IMR-90 (cell line): ENCODE measurements at regions not wholly inside any gene's neighbourhood (a gene's known extent, or its start where the extent isn't known, plus 50 kb on each side); places are given as distances from the start of the nearest gene placed in this dataset.
"Not testable (repeated sequence)": the region's sequence is repeated elsewhere in the genome, so short reads cannot be mapped to it uniquely, and the experiment has no call there.

Source experiments
- ATAC-seq: fragments of 200-7000 bp; cut with Tn5 transposase; 2 replicates; pipeline ENCODE4 v1.9.1; 2020; ENCODE audit warnings: low read depth, mild to moderate bottlenecking, moderate library complexity
- BruUV-seq: library from RNA; stranded (reverse); fragments of 400-500 nt; replicated peaks from 2 replicates; lab custom pipeline; 2021; lab: Mats Ljungman, UMichigan
- CTCF ChIA-PET: fragments of 300-600 bp; formaldehyde crosslinking; extraction: SDS; loops from one replicate; lab custom pipeline; 2021; ENCODE audit warnings: antibody characterized with exemption; lab: Yijun Ruan, JAX
- POLR2A ChIA-PET: fragments of 300-600 bp; sonication (Branson Sonifier 250); formaldehyde crosslinking; loops from one replicate; lab custom pipeline; 2022; ENCODE audit warnings: antibody characterized with exemption; ENCODE audit not compliant: unreplicated experiment; lab: Charles Lee
- DNase-seq: peaks from one replicate; pipeline ENCODE4 v3.0.0; 2013
- H2AFZ ChIP-seq: replicated peaks from 2 replicates; pipeline ENCODE3; 2013; ENCODE audit warnings: low read length, mild to moderate bottlenecking; ENCODE audit not compliant: poor library complexity
- H2AK5ac ChIP-seq: 2 replicates; pipeline ENCODE4 v1.6.1; 2013; ENCODE audit warnings: low read depth, low read length, inconsistent platforms
- H2AK9ac ChIP-seq: replicated peaks from 2 replicates; pipeline ENCODE3; 2013; ENCODE audit warnings: mild to moderate bottlenecking, low read depth, low read length, moderate library complexity; ENCODE audit not compliant: poor library complexity
- H2BK120ac ChIP-seq: 2 replicates; pipeline ENCODE4 v1.6.1; 2013; ENCODE audit warnings: low read depth, low read length, inconsistent platforms
- H2BK15ac ChIP-seq: 3 replicates; pipeline ENCODE4 v1.6.1; 2013; ENCODE audit warnings: low read depth, low read length, inconsistent platforms
- H2BK20ac ChIP-seq: 2 replicates; pipeline ENCODE4 v1.6.1; 2013; ENCODE audit warnings: low read depth, mild to moderate bottlenecking, inconsistent platforms, low read length, moderate library complexity
- H2BK5ac ChIP-seq: 2 replicates; pipeline ENCODE4 v1.6.1; 2013; ENCODE audit warnings: mild to moderate bottlenecking, low read depth, low read length, inconsistent platforms; ENCODE audit not compliant: poor library complexity, severe bottlenecking
- H3K14ac ChIP-seq: replicated peaks from 2 replicates; pipeline ENCODE4 v1.6.1; 2013; ENCODE audit warnings: low read depth, low read length, inconsistent platforms
- H3K18ac ChIP-seq: 2 replicates; pipeline ENCODE4 v1.6.1; 2013; ENCODE audit warnings: low read depth, low read length, control low read depth
- H3K23ac ChIP-seq: 2 replicates; pipeline ENCODE4 v1.6.1; 2013; ENCODE audit warnings: low read depth, low read length, inconsistent platforms
- H3K27ac ChIP-seq: 2 replicates; pipeline ENCODE4 v1.5.1; 2013; ENCODE audit warnings: mild to moderate bottlenecking, control low read depth, low read length; ENCODE audit not compliant: insufficient read depth
- H3K27me3 ChIP-seq: 2 replicates; pipeline ENCODE4 v1.6.1; 2013; ENCODE audit warnings: low read length; ENCODE audit not compliant: control insufficient read depth, insufficient read depth
- H3K36me3 ChIP-seq: 2 replicates; pipeline ENCODE4 v1.6.1; 2013; ENCODE audit warnings: low read length, mixed read lengths; ENCODE audit not compliant: control insufficient read depth, insufficient read depth
- H3K4ac ChIP-seq: 2 replicates; pipeline ENCODE4 v1.6.1; 2013; ENCODE audit warnings: low read depth, low read length, inconsistent platforms
- H3K4me1 ChIP-seq: 2 replicates; pipeline ENCODE4 v1.6.1; 2013; ENCODE audit warnings: low read length, mixed read lengths; ENCODE audit not compliant: control insufficient read depth, insufficient read depth
- H3K4me2 ChIP-seq: 2 replicates; pipeline ENCODE4 v1.6.1; 2013; ENCODE audit warnings: low read depth, mild to moderate bottlenecking, control low read depth, low read length, moderate library complexity
- H3K4me3 ChIP-seq: 2 replicates; pipeline ENCODE4 v1.5.1; 2013; ENCODE audit warnings: low read depth, mild to moderate bottlenecking, control low read depth, low read length, moderate library complexity; ENCODE audit not compliant: insufficient read depth
- H3K56ac ChIP-seq: 2 replicates; pipeline ENCODE4 v1.6.1; 2013; ENCODE audit warnings: low read length, inconsistent platforms; ENCODE audit not compliant: insufficient read depth; ENCODE audit errors: extremely low read depth
- H3K79me1 ChIP-seq, 2 experiments: 2 replicates each; pipeline ENCODE4 v1.6.1; 2013; ENCODE audit warnings: low read length in 2 of 2, inconsistent platforms in 1 of 2, low read depth in 1 of 2
- H3K9ac ChIP-seq: 2 replicates; pipeline ENCODE4 v1.6.1; 2013; ENCODE audit warnings: low read depth, low read length, control low read depth
- H3K9me1 ChIP-seq: 2 replicates; pipeline ENCODE4 v1.6.1; 2013; ENCODE audit warnings: low read length, inconsistent platforms; ENCODE audit not compliant: insufficient read depth
- H3K9me3 ChIP-seq: 2 replicates; pipeline ENCODE4 v1.6.1; 2013; ENCODE audit warnings: low read length; ENCODE audit not compliant: control insufficient read depth, insufficient read depth
- H4K20me1 ChIP-seq: 2 replicates; pipeline ENCODE4 v1.6.1; 2013; ENCODE audit warnings: low read length, inconsistent platforms; ENCODE audit not compliant: insufficient read depth
- H4K5ac ChIP-seq: 2 replicates; pipeline ENCODE4 v1.6.1; 2013; ENCODE audit warnings: mild to moderate bottlenecking, low read depth, low read length, control low read depth
- H4K8ac ChIP-seq, 2 experiments: 2 replicates each; pipeline ENCODE4 v1.6.1; 2013; ENCODE audit warnings: low read depth in 2 of 2, low read length in 2 of 2, control low read depth in 1 of 2, inconsistent platforms in 1 of 2
- H4K91ac ChIP-seq: 2 replicates; pipeline ENCODE4 v1.6.1; 2013; ENCODE audit warnings: low read depth, low read length, inconsistent platforms; ENCODE audit not compliant: insufficient read depth
- FOS ChIP-seq: fragments of 150-350 bp; IDR thresholded peaks from 2 replicates; pipeline ENCODE4 v1.6.1; 2016; ENCODE audit warnings: low read depth, low read length
- MAFK ChIP-seq: IDR thresholded peaks from 2 replicates; pipeline ENCODE4 v1.6.1; 2012; ENCODE audit warnings: low read depth, low read length, improper control_type of control experiment
- MAZ ChIP-seq: IDR thresholded peaks from 2 replicates; pipeline ENCODE4 v1.6.1; 2012; ENCODE audit warnings: low read depth, mild to moderate bottlenecking, low read length, improper control_type of control experiment, moderate library complexity, borderline replicate concordance
- RAD21 ChIP-seq: IDR thresholded peaks from 2 replicates; pipeline ENCODE4 v1.6.1; 2012; ENCODE audit warnings: low read length, improper control_type of control experiment
- RCOR1 ChIP-seq: IDR thresholded peaks from 2 replicates; pipeline ENCODE4 v1.6.1; 2012; ENCODE audit warnings: mild to moderate bottlenecking, low read length, improper control_type of control experiment; ENCODE audit not compliant: insufficient replicate concordance
- WGBS, 2 experiments: methylation state at CpG; one replicate each; pipeline versions ENCODE4 v1.1.5 to v1.1.7; 2013; ENCODE audit warnings: missing lambda C conversion rate in 2 of 2; ENCODE audit not compliant: insufficient read length in 1 of 2; ENCODE audit errors: extremely low coverage in 2 of 2; 5-methylcytosine and 5-hydroxymethylcytosine counted together
- dilution Hi-C: fragments of 300-500 bp; cut with HindIII; formaldehyde crosslinking; loops from one replicate; pipeline ENCODE4 v1.14.3; 2018; ENCODE audit warnings: low sequenced_read_pairs; ENCODE audit not compliant: unreplicated experiment
- in situ Hi-C: fragments of 300-500 bp; cut with MboI; formaldehyde crosslinking; loops from 3 replicates; pipeline ENCODE4 v1.14.3; 2019; ENCODE audit warnings: low sequenced_read_pairs, inconsistent platforms, mixed read lengths
- intact Hi-C: fragments of 100-400 bp; cut with micrococcal nuclease; formaldehyde crosslinking; loops from 2 replicates; pipeline ENCODE4 v1.10.0; 2022
- TF ChIP-seq, protein P1 (sequence below): fragments of 150-350 bp; IDR thresholded peaks from 2 replicates; pipeline ENCODE4 v1.6.1; 2017; ENCODE audit warnings: mild to moderate bottlenecking, antibody characterized with exemption, low read length, low read depth

DNA sequence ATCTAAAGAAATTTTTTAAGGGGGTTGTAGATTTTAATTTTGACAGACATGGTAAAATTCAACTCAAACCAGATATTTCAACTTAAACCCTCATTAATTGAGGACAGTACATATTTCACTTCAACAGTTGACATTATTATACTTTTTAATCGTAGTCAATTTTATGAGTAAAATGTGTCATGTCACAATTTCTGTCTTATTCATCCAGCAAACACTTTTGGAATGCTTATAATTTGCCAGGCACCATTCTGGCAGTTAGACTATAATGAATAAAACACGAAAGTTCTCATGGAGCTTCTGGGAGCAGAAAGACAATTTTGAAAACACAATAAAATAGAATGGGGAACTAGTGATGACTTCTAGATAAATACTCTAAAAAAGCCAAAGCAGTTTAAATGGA lies 1094.8 kb downstream of the SUCLG1 start:
- no peaks in the 10 kb centered on the region for H4K20me1 ChIP-seq
- H3K9ac ChIP-seq: no peak overlapping the region
- TF ChIP-seq RAD21: no peak
- no peak for TF ChIP-seq FOS
- TF ChIP-seq RCOR1: no peak
- no peak for TF ChIP-seq MAZ
- TF ChIP-seq, protein P1, sequence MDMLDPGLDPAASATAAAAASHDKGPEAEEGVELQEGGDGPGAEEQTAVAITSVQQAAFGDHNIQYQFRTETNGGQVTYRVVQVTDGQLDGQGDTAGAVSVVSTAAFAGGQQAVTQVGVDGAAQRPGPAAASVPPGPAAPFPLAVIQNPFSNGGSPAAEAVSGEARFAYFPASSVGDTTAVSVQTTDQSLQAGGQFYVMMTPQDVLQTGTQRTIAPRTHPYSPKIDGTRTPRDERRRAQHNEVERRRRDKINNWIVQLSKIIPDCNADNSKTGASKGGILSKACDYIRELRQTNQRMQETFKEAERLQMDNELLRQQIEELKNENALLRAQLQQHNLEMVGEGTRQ: no peak
- no peak for TF ChIP-seq MAFK
- CTCF ChIA-PET: no interaction called here
- H4K5ac ChIP-seq: no peak overlapping the region
- DNase-seq: no peak
- BruUV-seq: no TSS peak
- H3K4me3 ChIP-seq: no peak overlapping the region
- H2BK15ac ChIP-seq: no peak overlapping the region
- in situ Hi-C loops: no loop called here
- H3K4ac ChIP-seq: no peak overlapping the region
- H3K27me3 ChIP-seq: no peaks in the 10 kb centered on the region
- H3K23ac ChIP-seq: no peak overlapping the region
- H3K36me3 ChIP-seq: no peaks in the 10 kb centered on the region
- no CpG with 5 or more reads among the region's 2 CpGs for WGBS, 2 experiments
- H3K14ac ChIP-seq: no peak overlapping the region
- no peak overlapping the region for H2AK9ac ChIP-seq
- ATAC-seq: no peak
- no peak overlapping the region for H3K56ac ChIP-seq
- no peak overlapping the region for H2AFZ ChIP-seq
- dilution Hi-C loops: no loop called here
- no peak overlapping the region for H3K4me2 ChIP-seq
- no peaks in the 10 kb centered on the region for H3K9me1 ChIP-seq
- intact Hi-C loops: no loop called here
- no peak overlapping the region for H2BK20ac ChIP-seq
- peaks cover 2% of the 10 kb centered on the region; the same call in 1 of the 2 replicates for H3K9me3 ChIP-seq
- H3K4me1 ChIP-seq: no peaks in the 10 kb centered on the region
- POLR2A ChIA-PET: no interaction called here
- no peak overlapping the region for H2AK5ac ChIP-seq
- H4K91ac ChIP-seq: no peak overlapping the region
- H3K27ac ChIP-seq: no peak overlapping the region
- no peak overlapping the region for H2BK120ac ChIP-seq
- H2BK5ac ChIP-seq: no peak overlapping the region
- no peaks in the 10 kb centered on the region for H3K79me1 ChIP-seq
- H3K18ac ChIP-seq: no peak overlapping the region
- no peak overlapping the region for H4K8ac ChIP-seq

GRCh38 chr2:83363138-83363537 lies 1095.9 kb downstream of the SUCLG1 start:
- BruUV-seq, H2AK9ac ChIP-seq, H4K20me1 ChIP-seq, H3K4me1 ChIP-seq, H3K14ac ChIP-seq, H2BK120ac ChIP-seq, POLR2A ChIA-PET, DNase-seq, H3K4me3 ChIP-seq, H3K4me2 ChIP-seq, H4K5ac ChIP-seq, H3K56ac ChIP-seq, H2AK5ac ChIP-seq, H3K18ac ChIP-seq, H3K23ac ChIP-seq, H3K27ac ChIP-seq, H3K27me3 ChIP-seq, intact Hi-C loops, H3K9me3 ChIP-seq, H2BK20ac ChIP-seq, H2BK15ac ChIP-seq, H3K36me3 ChIP-seq, ATAC-seq, CTCF ChIA-PET, H2BK5ac ChIP-seq, in situ Hi-C loops, H3K4ac ChIP-seq, H3K79me1 ChIP-seq, H4K8ac ChIP-seq, H4K91ac ChIP-seq, H2AFZ ChIP-seq, H3K9me1 ChIP-seq, H3K9ac ChIP-seq, dilution Hi-C loops: not testable (repeated sequence)
